ENCODE measurements at regions not wholly inside any gene's neighbourhood (a gene's known extent, or its start where the extent isn't known, plus 50 kb on each side); places are given as distances from the start of the nearest gene placed in this dataset.
"Not testable (repeated sequence)": the region's sequence is repeated elsewhere in the genome, so short reads cannot be mapped to it uniquely, and the experiment has no call there.

DNA sequence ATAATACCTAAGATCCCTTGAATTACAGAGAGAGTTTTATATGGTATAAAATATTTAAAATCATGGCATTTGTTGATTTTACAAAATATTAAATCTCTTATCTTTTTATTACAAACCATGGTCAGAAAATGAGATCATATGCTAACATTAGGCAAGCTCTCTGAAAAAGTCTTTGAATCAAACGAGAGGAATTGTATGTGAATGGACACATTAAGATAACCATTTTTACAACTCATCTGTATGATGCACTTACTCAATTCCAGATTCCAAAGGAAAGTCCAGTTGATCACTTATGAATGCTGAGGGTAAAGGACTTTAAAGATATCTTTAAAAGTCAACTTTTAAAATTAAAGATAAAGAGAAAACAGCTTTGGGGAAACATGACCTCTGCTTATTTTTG lies 83.5 kb upstream of the LUZP2 start:
- DNase-seq = no peak

GRCh38 chr11:24415955-24416636 lies 80.8 kb upstream of the LUZP2 start:
- DNase-seq = not testable (repeated sequence)

DNA sequence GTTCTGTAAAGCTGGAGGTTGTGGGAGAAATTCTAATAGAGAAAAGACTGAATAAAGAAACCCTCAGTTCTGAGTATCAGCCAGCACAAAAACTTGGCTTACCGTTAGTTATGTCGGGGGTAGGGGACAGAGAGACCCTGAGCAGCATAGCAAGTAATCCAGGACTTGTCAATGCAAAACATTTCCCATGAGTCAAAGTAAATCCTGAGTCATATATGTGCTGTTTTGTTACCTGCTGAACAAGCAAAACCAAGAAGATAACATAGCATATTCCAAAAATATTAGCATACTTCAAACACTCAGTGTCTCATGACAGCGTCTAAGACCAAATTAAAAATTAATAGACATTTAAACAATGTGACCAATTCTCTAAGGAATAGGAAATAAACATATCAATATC lies 75.1 kb upstream of the LUZP2 start:
- DNase-seq = no peak

- DNase-seq = no peak
Measured at GRCh38 chr11:24422376-24422775, 74.5 kb upstream of the LUZP2 start.

DNA sequence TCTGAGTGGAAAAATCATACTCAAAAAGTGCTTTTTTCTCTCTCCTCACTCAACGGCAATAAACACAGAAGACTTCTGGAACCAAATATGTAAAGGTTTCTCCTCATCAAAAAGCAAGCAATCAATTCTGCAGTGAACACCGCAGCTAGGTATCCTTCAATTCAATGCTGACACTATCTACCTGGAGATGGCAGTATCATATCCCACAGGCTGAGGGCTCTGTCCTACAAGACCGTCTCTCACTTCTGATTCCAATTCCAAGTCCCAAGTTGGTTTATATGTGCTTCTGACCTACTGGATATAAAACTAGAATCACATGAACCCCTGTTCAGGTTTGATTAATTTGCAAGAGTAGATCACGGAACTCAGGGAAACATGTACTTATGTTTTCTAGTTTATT lies 59.7 kb upstream of the LUZP2 start:
- DNase-seq = no peak

Measured in hematopoietic multipotent progenitor cell treated with erythropoietin and hydrocortisone succinate and interleukin-3 and kit ligand, for 4 days (in vitro differentiated cells).